ENCODE measurements at regions not wholly inside any gene's neighbourhood (a gene's known extent, or its start where the extent isn't known, plus 50 kb on each side); places are given as distances from the start of the nearest gene placed in this dataset.

- TF ChIP-seq ATF2 (IDR thresholded peaks at IDR 0.05; ENCODE audit: low read length) (no peak), CBX5 (IDR thresholded peaks at IDR 0.05; ENCODE audit: low read depth, low read length) (no peak), KDM1A (IDR thresholded peaks at IDR 0.05; ENCODE audit: borderline replicate concordance, low read length) (no peak), MAX (IDR thresholded peaks at IDR 0.05) (no peak), USF2 (IDR thresholded peaks at IDR 0.05; ENCODE audit: low read length) (no peak), SUZ12 (IDR thresholded peaks at IDR 0.05; ENCODE audit: low read length) (no peak), POLR2A (IDR thresholded peaks at IDR 0.05; ENCODE audit: control extremely low read depth in 1 of 2, low read depth in 2 of 2, low read length in 2 of 2) (no peak), PHF8 (conservative IDR thresholded peaks at IDR 0.05; ENCODE audit: low read depth, low read length) (no peak), EP300 (IDR thresholded peaks at IDR 0.05; ENCODE audit: borderline replicate concordance in 1 of 2, low read depth in 2 of 2, low read length in 2 of 2) (no peak), RFX5 (IDR thresholded peaks at IDR 0.05; ENCODE audit: borderline replicate concordance, low read depth, low read length) (no peak), CTCF (IDR thresholded peaks at IDR 0.05; ENCODE audit: control extremely low read depth in 1 of 3, insufficient read depth in 1 of 3, low read depth in 1 of 3, low read length in 3 of 3) (no peak), BACH1 (IDR thresholded peaks at IDR 0.05; ENCODE audit: low read length) (no peak), TCF12 (IDR thresholded peaks at IDR 0.05; ENCODE audit: low read depth, low read length) (no peak), SP1 (IDR thresholded peaks at IDR 0.05; ENCODE audit: low read depth, low read length) (no peak)
Measured at GRCh38 chr18:41674506-41674905, 280.5 kb upstream of the PIK3C3 start.

Data from H1 (cell line).